ELF-1 (cell line): ENCODE measurements at regions not wholly inside any gene's neighbourhood (a gene's known extent, or its start where the extent isn't known, plus 50 kb on each side); places are given as distances from the start of the nearest gene placed in this dataset.
A peak's percentile ranks its signal among the peaks of the same experiment; 100 is the strongest.
"Not testable (repeated sequence)": the region's sequence is repeated elsewhere in the genome, so short reads cannot be mapped to it uniquely, and the experiment has no call there.

Source experiments
- DNase-seq: peaks from one replicate; pipeline ENCODE4 v3.0.0-alpha.2; 2016; ENCODE audit warnings: low read depth, low spot score

- DNase-seq, result no peak
Measured at GRCh38 chrX:63285375-63285774, 65.8 kb downstream of the SPIN4 start.

DNA sequence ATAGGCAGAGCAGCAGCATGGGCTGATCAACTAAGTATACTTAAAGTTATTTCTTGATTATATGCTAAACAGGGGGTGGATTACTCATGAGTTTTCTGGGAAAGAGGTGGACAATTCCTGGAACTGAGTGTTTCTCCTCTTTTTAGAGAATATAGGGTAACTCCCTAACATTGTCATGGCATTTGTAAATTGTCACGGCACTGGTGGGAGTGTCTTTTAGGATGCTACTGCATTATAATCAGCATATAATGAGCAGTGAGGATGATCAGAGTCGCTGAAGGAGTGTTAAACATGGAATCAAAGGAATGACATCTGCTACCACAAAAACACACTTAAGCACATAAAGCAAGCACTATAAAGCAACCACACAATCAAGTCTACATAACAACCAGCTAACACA lies 66.5 kb downstream of the SPIN4 start:
- no peak for DNase-seq

DNA sequence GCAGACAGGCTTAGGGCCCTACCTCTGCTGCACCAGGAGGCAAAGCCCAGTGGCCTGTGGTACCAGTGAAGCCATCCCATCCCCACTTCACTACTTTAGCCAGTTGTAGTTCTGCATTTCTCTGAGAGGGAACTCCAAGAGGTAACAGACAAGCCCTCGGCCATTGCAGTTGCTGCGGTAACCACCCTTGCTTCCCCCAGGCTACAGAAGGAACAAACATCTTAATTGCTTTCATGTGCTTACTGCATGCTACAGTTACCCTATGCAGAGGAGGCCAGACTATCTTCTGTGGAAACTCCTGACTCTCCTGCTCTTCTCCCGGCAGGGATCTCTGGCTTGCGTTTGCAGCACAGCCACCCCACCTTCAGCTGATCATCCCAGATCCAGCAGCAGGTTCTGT lies 67.8 kb downstream of the SPIN4 start:
- DNase-seq, result peak; percentile 68

DNA sequence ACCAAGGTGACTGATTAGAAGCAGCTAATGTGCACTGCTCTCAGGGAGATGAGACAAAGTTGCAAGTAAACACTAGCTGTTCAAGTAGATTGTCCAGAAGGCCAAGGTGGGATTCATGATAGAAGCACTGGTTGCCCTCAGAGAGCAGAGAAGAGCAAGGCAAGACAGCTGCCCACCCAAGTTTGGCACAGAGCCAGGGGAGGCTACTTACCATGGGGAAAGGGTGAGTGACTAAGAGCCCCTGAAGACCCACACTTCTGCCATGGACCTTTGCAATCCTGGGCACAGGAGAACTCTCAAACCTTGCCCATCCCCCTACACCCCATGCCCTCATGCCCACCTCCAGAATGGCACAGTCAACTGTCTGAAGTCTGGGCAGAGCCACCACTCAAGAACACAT lies 68.3 kb downstream of the SPIN4 start:
- no peak for DNase-seq

- DNase-seq, result no peak
Measured at GRCh38 chrX:63282077-63282476, 69.1 kb downstream of the SPIN4 start.

DNA sequence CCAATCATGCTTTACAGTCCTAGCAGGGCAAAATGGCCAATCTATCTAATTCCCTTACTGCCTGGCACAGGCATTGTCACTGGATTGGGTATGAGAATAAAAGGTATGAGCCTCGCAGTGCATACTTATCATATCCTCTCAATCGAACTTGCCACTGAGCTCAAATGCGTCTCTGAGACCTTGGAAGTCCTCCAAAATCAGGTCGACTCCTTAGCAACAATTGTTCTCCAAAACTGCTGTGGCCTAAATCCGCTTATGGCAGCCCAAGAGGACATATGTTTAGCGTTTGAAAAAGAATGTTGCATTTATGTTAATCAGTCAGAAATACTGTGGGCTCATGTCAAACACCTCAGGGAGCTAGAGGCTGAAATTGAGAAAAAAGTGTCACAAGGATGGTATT lies 69.7 kb downstream of the SPIN4 start:
- DNase-seq, result no peak

DNA sequence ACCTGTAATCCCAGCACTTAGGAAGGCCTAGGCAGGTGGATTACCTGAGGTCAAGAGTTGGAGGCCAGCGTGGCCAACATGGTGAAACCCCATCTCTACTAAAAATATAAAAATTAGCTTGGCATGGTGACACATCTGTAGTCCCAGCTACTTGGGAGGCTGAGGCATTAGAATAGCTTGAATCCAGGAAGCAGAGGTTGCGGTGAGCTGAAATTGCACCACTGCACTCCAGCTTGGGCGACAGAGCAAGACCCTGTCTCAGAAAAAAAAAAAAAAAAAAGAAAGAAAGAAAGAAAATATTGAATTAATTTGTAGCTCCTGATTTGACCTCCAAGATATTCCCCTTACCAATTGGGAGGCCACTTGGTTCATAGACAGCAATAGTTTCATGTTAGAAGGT lies 73.7 kb downstream of the SPIN4 start:
- DNase-seq, result not testable (repeated sequence)

GRCh38 chrX:63275127-63275526 lies 76.0 kb downstream of the SPIN4 start:
- DNase-seq, result peak; percentile 57

GRCh38 chrX:63270873-63271272 lies 80.3 kb downstream of the SPIN4 start:
- no peak for DNase-seq

DNA sequence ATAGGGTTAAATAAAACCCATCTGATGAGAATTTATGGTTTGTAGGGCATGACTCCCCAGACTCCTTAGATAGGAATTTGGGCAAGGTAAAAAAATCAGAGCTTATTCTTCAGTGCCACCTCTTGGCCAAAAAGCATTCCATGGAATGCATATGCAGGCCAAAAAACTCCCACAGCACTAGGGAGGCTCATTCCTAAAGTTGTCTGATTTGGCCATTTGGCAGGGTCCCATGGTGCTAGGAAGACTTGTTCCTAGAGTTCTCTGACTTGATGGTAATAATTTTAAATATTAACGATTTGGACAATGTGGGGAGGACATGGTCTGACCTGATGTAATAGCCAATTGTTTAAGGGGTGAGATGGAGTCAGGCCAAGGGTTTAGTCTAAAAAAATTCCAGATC lies 93.0 kb downstream of the SPIN4 start:
- DNase-seq, result no peak

DNA sequence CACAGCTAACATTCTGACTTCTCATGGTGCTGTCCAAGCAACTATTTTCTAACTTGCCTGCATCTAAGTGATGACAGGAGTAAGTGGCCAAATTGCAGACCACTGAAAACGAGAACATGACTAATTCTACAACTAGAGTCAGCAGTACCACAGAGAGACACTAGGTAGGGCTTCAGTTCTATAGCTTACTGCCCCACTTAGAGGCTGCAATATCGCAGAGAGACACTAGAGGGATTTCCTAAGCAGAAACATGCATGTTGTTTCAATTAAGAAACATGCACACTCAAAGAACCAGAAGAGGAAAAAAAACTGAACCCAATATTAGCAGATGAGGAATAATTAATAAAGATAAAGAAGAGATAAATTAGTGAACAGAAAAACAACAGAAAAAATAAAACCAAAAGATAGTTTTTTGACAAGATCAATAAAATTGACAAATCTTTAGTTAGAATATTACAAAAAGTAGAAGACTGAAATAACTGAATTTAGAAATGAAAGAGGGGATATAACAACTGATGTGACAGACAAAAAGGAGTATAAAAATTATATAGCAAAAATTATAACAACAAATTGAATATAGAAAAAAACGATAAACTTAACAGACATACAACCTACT lies 100.8 kb downstream of the SPIN4 start:
- peak; percentile 62 for DNase-seq

GRCh38 chrX:63242689-63243088 lies 108.4 kb downstream of the SPIN4 start:
- not testable (repeated sequence) for DNase-seq

DNA sequence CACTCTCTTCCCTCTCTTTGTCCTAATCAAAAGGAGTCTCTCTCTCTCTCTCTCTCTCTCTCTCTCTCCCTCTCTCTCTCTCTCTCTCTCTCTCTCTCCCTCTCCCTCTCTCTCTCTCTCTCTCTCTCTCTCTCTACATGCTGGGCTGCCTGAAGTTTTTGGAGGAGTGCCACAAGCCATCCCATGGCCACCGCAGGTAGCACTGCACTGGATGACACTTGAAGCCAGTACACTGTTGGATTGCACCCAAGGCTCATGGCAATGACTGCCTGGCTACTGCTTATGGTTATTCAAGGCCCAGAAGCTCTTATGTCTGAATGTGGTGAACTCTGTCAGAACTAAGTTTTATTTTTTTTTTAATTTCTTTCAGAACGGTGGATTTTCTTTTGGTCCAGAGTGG lies 115.2 kb downstream of the SPIN4 start:
- DNase-seq, result not testable (repeated sequence)

DNA sequence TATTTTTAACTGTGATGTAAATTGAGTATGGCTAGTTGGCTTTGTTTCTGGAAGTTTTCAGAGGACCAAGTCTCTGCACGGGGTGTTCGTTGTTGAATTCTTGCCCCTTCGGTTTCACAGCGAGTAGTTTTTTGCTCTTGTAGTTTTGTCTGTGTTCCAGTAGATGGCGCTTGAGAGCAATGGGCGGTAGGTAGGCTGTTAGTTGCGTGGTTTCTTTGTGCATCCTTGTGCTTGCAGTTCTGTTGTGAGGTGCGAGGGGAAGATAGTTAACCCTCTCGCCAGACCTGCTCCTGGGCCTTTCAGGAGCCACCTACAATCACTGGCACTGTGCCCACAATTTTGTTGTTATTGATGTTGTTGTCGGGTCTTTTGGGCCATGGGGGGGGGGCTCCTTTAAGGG lies 118.1 kb downstream of the SPIN4 start:
- not testable (repeated sequence) for DNase-seq

DNA sequence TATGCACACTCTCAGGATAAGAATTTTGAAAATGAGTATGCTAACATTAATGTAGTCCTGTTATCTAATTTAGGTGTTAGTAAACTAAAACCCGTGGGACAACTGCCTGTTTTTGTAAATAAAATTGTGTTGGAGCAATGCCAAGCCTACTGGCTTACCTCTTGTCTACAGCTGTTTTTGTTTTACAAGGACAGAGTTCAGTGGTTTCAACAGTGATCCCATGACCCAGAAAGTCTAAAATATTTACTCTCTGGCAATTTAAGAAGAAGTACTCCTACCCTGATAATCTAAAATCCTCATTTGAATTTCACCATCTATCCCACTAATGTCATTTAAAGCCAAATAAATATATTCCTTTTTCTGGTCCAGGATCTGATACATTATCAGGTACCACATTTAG lies 132.9 kb downstream of the SPIN4 start:
- not testable (repeated sequence) for DNase-seq

GRCh38 chrX:63217549-63217948 lies 133.6 kb downstream of the SPIN4 start:
- not testable (repeated sequence) for DNase-seq

DNA sequence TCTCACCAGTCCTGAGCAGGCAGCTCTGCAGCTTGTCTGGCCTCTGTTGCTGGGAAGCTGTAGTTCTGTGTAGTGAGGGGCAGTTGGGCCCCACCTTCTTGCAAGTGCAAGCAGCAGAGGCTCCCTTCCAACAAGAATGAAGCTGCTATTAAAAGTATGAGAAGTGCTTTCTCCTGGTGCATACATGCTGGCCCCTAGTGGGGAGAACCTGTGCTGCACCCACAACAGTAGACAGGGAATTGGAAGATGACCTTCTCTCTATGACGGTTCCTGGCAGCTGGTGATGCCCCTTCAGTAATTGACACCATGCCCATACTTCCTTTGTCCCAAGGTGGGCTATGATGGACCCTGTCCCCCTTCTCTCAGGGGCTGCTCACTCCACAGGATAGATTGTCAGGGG lies 141.5 kb downstream of the SPIN4 start:
- not testable (repeated sequence) for DNase-seq

DNA sequence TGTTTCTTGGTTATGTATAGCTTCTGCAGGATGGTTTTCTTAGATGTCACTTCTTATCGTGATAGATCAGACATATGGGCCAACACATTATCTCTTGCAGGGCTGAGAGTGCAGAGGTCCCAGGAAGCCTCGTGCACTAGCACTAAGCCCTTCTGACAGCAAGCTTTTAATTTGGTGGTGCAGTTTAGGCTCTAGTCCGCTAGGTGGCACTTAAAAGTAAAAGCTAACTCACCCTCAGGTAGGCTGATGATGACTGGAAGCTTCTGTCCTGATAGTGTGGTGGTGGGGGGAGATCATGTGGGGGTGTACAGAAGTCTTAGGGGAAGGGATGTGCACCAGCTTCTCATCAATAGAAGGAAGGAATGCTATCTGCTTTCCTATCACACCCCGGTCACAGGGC lies 142.0 kb downstream of the SPIN4 start:
- not testable (repeated sequence) for DNase-seq

DNA sequence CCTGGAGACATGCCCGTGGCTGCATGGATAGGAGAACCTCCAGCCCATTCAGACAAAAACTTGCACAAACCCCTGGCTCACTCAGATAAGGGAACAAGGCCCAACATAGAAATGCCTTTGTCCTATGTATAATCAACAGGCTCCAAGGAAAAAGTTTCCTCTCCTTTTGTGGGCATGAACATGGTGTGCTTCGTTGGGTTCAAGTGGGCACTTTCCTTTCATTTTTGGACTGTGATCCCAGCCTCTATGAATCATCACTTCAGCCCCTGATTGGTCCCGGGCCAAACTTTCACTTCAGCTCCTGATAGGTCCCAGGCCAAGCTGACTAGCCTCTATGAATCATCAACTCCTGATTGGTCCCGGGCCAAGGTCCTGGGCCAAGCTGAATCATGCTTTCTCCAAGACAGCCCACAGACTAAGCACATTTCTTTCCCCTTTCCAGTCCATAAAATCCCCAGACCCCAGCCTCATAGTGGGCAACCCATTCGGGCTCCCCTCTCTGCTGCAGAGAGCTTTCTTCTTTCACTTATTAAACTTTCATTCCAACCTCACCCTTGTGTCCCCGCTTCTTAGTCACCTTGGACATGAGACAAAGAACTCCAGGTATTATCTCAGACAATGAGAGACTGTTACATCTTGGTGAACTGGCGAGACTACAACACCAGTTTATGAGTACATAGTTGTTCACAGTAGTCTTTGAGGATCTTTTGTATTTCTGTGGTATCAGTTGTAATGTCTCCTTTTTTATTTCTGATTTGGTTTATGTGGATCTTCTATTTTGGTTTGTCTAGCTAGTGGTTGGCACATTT lies 146.7 kb downstream of the SPIN4 start:
- DNase-seq, result not testable (repeated sequence)

- not testable (repeated sequence) for DNase-seq
Measured at GRCh38 chrX:63201987-63202386, 149.1 kb downstream of the SPIN4 start.

GRCh38 chrX:63198693-63199092 lies 152.4 kb downstream of the SPIN4 start:
- not testable (repeated sequence) for DNase-seq

GRCh38 chrX:63192366-63193041 lies 158.6 kb downstream of the SPIN4 start:
- DNase-seq, result not testable (repeated sequence)

DNA sequence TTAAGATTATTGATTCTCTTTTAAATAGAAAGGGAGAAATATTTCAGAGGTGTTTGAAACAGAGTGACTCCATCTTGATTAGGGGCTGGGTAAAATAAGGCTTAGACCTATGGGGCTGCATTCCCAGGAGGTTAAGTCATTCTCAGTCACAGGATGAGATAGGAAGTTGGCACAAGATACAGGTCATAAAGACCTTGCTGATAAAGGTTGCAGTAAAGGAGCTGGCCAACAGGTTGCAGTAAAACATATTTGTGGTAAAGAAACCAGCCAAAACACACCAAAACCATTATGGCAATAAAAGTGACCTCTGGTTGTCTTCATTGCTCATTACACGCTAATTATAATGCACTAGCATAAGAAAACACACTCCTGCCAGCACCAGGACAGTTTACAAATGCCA lies 165.0 kb downstream of the SPIN4 start:
- no peak for DNase-seq
